SK-N-SH (cell line): ENCODE measurements at regions not wholly inside any gene's neighbourhood (a gene's known extent, or its start where the extent isn't known, plus 50 kb on each side); places are given as distances from the start of the nearest gene placed in this dataset.

Experiments used
- CTCF ChIA-PET: fragments of 300-600, 350-600 bp; formaldehyde crosslinking; extraction: SDS; loops from one replicate; lab custom pipeline; 2021; lab: Yijun Ruan, JAX
- POLR2A ChIA-PET: fragments of 350-600 bp; sonication (Branson Sonifier 250); formaldehyde crosslinking; extraction: SDS; loops from one replicate; lab custom pipeline; 2020; ENCODE audit warnings: antibody characterized with exemption, inconsistent platforms; lab: Yijun Ruan, JAX
- DNase-seq: peaks from one replicate; pipeline ENCODE4 v3.0.0; 2012
- H2AFZ ChIP-seq: fragments of 200-600 bp; sonication (generic); 2 replicates; pipeline ENCODE4 v1.8.1; 2016; ENCODE audit warnings: antibody characterized with exemption, mild to moderate bottlenecking, low read depth
- H3F3A ChIP-seq: fragments of 200-600 bp; sonication (generic); replicated peaks from 2 replicates; pipeline ENCODE3; 2016; ENCODE audit warnings: antibody characterized with exemption, mild to moderate bottlenecking; ENCODE audit not compliant: insufficient read depth
- H3K27ac ChIP-seq, 2 experiments: fragments of 200-500 bp in 1 of 2; fragments of 200-600 bp in 1 of 2; sonication (Bioruptor generic) in 1 of 2; sonication (generic), shearing (Covaris generic) in 1 of 2; 2 replicates each; pipeline versions ENCODE4 v1.5.1 to v1.6.1; 2014 to 2016; ENCODE audit warnings: low read depth in 2 of 2, inconsistent platforms in 1 of 2, low read length in 1 of 2, mild to moderate bottlenecking in 1 of 2, mixed read lengths in 1 of 2
- H3K27me3 ChIP-seq: fragments of 200-600 bp; sonication (generic), shearing (Covaris generic); 2 replicates; pipeline ENCODE4 v1.6.1; 2016; ENCODE audit warnings: mixed run types; ENCODE audit not compliant: insufficient read depth
- H3K36me3 ChIP-seq, 2 experiments: fragments of 200-500 bp in 1 of 2; fragments of 200-600 bp in 1 of 2; sonication (Bioruptor generic) in 1 of 2; sonication (generic) in 1 of 2; replicated peaks in 1 of 2; 2 replicates each; pipeline versions ENCODE3 to v1.5.1; 2014 to 2016; ENCODE audit warnings: low read length in 1 of 2, mild to moderate bottlenecking in 1 of 2; ENCODE audit not compliant: insufficient read depth in 2 of 2, control insufficient read depth in 1 of 2
- H3K4me1 ChIP-seq, 2 experiments: fragments of 200-500 bp in 1 of 2; fragments of 200-600 bp in 1 of 2; sonication (Bioruptor generic) in 1 of 2; sonication (generic), shearing (Covaris generic) in 1 of 2; 2 replicates each; pipeline versions ENCODE4 v1.5.1 to v1.6.1; 2014 to 2016; ENCODE audit warnings: low read depth in 1 of 2, low read length in 1 of 2, mixed run types in 1 of 2; ENCODE audit not compliant: insufficient read depth in 2 of 2, control insufficient read depth in 1 of 2
- H3K4me2 ChIP-seq: fragments of 200-600 bp; sonication (generic), shearing (Covaris generic); 2 replicates; pipeline ENCODE4 v1.6.1; 2017; ENCODE audit warnings: mixed run types
- H3K4me3 ChIP-seq, 2 experiments: fragments of 200-500 bp in 1 of 2; fragments of 200-600 bp in 1 of 2; sonication (Bioruptor generic) in 1 of 2; sonication (generic), shearing (Covaris generic) in 1 of 2; 2 replicates each; pipeline versions ENCODE4 v1.5.1 to v1.8.1; 2014 to 2016; ENCODE audit warnings: low read depth in 2 of 2, inconsistent platforms in 1 of 2, low read length in 1 of 2, mild to moderate bottlenecking in 1 of 2, mixed read lengths in 1 of 2, moderate library complexity in 1 of 2
- H3K79me2 ChIP-seq: fragments of 200-600 bp; sonication (generic); 2 replicates; pipeline ENCODE4 v1.8.1; 2017; ENCODE audit warnings: mild to moderate bottlenecking; ENCODE audit not compliant: insufficient read depth
- H3K9ac ChIP-seq: fragments of 200-600 bp; sonication (generic); 2 replicates; pipeline ENCODE4 v1.6.1; 2017; ENCODE audit warnings: mixed run types
- H3K9me2 ChIP-seq: fragments of 200-600 bp; sonication (generic); 2 replicates; pipeline ENCODE4 v1.6.1; 2017; ENCODE audit warnings: mixed run types
- H3K9me3 ChIP-seq: fragments of 200-600 bp; sonication (generic); 2 replicates; pipeline ENCODE4 v1.6.1; 2017; ENCODE audit warnings: mixed run types, mild to moderate bottlenecking, moderate library complexity
- H4K20me1 ChIP-seq: fragments of 200-600 bp; sonication (generic); 2 replicates; pipeline ENCODE4 v1.6.1; 2017; ENCODE audit warnings: mild to moderate bottlenecking, mixed run types; ENCODE audit not compliant: insufficient read depth
- CHD2 ChIP-seq: fragments of 150-350 bp; IDR thresholded peaks from 2 replicates; pipeline ENCODE4 v1.6.1; 2018; ENCODE audit warnings: low read length; ENCODE audit not compliant: partially characterized antibody
- ELF1 ChIP-seq: IDR thresholded peaks from 2 replicates; pipeline ENCODE4 v1.4.0; 2012
- EP300 ChIP-seq, 2 experiments: IDR thresholded peaks; 2 replicates each; pipeline versions ENCODE4 v1.4.0 to v1.6.1; 2012; ENCODE audit warnings: borderline replicate concordance in 1 of 2, low read depth in 1 of 2, low read length in 1 of 2
- FOXJ3 ChIP-seq: sonication (generic); formaldehyde crosslinking; IDR thresholded peaks from 2 replicates; pipeline ENCODE4 v1.5.1; 2020; ENCODE audit warnings: mild to moderate bottlenecking, missing genetic modification reagents
- GABPA ChIP-seq: IDR thresholded peaks from 2 replicates; pipeline ENCODE4 v1.4.0; 2012; ENCODE audit warnings: low read depth, mild to moderate bottlenecking
- MEF2A ChIP-seq: IDR thresholded peaks from 2 replicates; pipeline ENCODE4 v1.4.0; 2012; ENCODE audit warnings: low read depth, borderline replicate concordance
- NRF1 ChIP-seq: IDR thresholded peaks from 2 replicates; pipeline ENCODE4 v1.6.1; 2012; ENCODE audit warnings: low read depth, mild to moderate bottlenecking, low read length
- PBX3 ChIP-seq: IDR thresholded peaks from 2 replicates; pipeline ENCODE4; 2012
- POLR2AphosphoS5 ChIP-seq: IDR thresholded peaks from 2 replicates; pipeline ENCODE4 v1.6.1; 2012; ENCODE audit warnings: low read depth, low read length
- RCOR1 ChIP-seq: fragments of 150-350 bp; IDR thresholded peaks from 2 replicates; pipeline ENCODE4 v1.6.1; 2017; ENCODE audit warnings: antibody characterized with exemption, low read length
- RFX5 ChIP-seq: IDR thresholded peaks from 2 replicates; pipeline ENCODE4 v1.6.1; 2012; ENCODE audit warnings: mild to moderate bottlenecking, improper control_type of control experiment, low read length
- SMC3 ChIP-seq: IDR thresholded peaks from 2 replicates; pipeline ENCODE4 v1.6.1; 2012; ENCODE audit warnings: low read depth, low read length, improper control_type of control experiment
- TAF1 ChIP-seq: IDR thresholded peaks from 2 replicates; pipeline ENCODE4 v1.6.1; 2012; ENCODE audit warnings: low read depth, mild to moderate bottlenecking, low read length, moderate library complexity, borderline replicate concordance
- TEAD4 ChIP-seq: IDR thresholded peaks from 2 replicates; pipeline ENCODE4 v1.4.0; 2012; ENCODE audit warnings: mild to moderate bottlenecking, borderline replicate concordance; ENCODE audit not compliant: insufficient read depth
- YY1 ChIP-seq: IDR thresholded peaks from 2 replicates; pipeline ENCODE4 v1.4.0; 2012; ENCODE audit warnings: low read depth, mild to moderate bottlenecking
- ZBTB33 ChIP-seq: IDR thresholded peaks from 2 replicates; pipeline ENCODE4 v1.4.0; 2012; ENCODE audit warnings: low read depth, borderline replicate concordance
- WGBS: methylation state at CpG from one replicate; pipeline ENCODE4 v1.1.6; 2017; ENCODE audit warnings: low lambda C conversion rate; 5-methylcytosine and 5-hydroxymethylcytosine counted together
- TF ChIP-seq, protein P1 (sequence below): fragments of 150-350 bp; IDR thresholded peaks from 2 replicates; pipeline ENCODE4 v1.6.1; 2016; ENCODE audit warnings: mild to moderate bottlenecking, low read depth, low read length

DNA sequence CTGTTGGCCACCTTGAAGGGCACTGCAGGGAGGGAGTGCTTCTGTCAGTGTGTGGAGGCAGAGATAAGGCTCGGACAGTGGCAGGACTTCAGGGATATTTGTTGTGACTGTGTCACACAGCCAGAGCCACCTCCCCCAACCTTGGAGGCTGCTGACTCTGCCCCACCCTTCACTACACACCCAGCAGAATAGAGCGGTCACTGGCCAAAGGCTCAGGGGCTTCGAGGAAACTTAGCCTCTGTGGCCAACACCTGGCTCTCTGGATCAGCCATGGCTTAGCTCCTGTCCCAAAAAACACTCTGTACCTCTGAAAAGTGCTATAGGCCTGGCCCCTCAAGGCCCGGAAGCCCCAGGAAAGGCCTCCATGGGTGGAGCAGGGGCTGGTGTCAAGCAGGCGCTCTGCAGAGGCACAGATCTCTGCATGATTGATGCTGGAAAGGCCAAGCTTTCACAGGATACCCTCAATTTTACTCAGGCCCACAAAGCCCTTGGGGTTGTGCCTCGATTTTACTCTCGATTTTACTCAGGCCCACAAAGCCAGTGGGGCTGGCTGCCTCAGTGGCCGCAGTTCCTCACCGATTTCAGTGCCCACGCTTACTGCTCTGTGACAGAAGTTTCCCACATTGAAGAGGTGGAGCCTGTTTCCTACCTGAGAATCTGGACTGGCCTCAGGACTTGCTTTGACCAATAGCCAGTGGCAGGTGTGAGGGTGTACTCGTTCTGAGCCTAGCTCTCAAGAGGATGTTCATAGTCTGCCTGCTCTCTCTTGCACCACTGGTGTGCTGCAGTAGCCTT is 113.2 kb upstream of the GPR26 start:
- Histone ChIP-seq H3K4me1 (no peaks in the 10 kb centered on the region), H3K36me3 (no peaks in the 10 kb centered on the region), H2AFZ (no peak overlapping the region), H4K20me1 (no peaks in the 10 kb centered on the region), H3K9me2 (no peaks in the 10 kb centered on the region), H3K9ac (no peak overlapping the region), H3K4me2 (no peak overlapping the region), H3K27me3 (no peaks in the 10 kb centered on the region), H3K79me2 (no peaks in the 10 kb centered on the region), H3F3A (no peaks in the 10 kb centered on the region), H3K4me3 (no peak overlapping the region), H3K27ac (no peak overlapping the region), H3K9me3 (no peaks in the 10 kb centered on the region)
- CTCF ChIA-PET = interaction anchor here (0.7 to 1.5 kb wide), 3 partner anchors 228 to 510 kb away, joined by 3 to 7 read pairs (median 3); no protein-coding TSS in a partner anchor
- DNase-seq = no peak
- TF ChIP-seq EP300 (IDR thresholded peaks at IDR 0.05; ENCODE audit: borderline replicate concordance in 1 of 2, low read depth in 1 of 2, low read length in 1 of 2) (no peak), TEAD4 (no peak), SMC3 (no peak), NRF1 (no peak), MEF2A (no peak), ZBTB33 (no peak), FOXJ3 (CRISPR knock-in tag) (no peak), YY1 (no peak), RCOR1 (no peak), PBX3 (no peak), TAF1 (no peak), GABPA (no peak), RFX5 (no peak), ELF1 (no peak), POLR2AphosphoS5 (no peak), CHD2 (no peak)
- TF ChIP-seq, protein P1, sequence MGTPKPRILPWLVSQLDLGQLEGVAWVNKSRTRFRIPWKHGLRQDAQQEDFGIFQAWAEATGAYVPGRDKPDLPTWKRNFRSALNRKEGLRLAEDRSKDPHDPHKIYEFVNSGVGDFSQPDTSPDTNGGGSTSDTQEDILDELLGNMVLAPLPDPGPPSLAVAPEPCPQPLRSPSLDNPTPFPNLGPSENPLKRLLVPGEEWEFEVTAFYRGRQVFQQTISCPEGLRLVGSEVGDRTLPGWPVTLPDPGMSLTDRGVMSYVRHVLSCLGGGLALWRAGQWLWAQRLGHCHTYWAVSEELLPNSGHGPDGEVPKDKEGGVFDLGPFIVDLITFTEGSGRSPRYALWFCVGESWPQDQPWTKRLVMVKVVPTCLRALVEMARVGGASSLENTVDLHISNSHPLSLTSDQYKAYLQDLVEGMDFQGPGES = no peak
- POLR2A ChIA-PET = no interaction called here
- WGBS = 21% methylated on average over 8 of the region's 11 CpGs
